Right lobe of liver (tissue), 6 donors: ENCODE measurements at regions not wholly inside any gene's neighbourhood (a gene's known extent, or its start where the extent isn't known, plus 50 kb on each side); places are given as distances from the start of the nearest gene placed in this dataset.
"Not testable (repeated sequence)": the region's sequence is repeated elsewhere in the genome, so short reads cannot be mapped to it uniquely, and the experiment has no call there.

Source experiments
- ATAC-seq, 4 donors: fragments of 200-7000 bp; cut with Tn5 transposase; one replicate each; pipeline ENCODE4 v1.9.1; 2020; ENCODE audit warnings: mild to moderate bottlenecking in 4 of 4, moderate library complexity in 4 of 4
- DNase-seq, 3 donors: peaks; one replicate each; pipeline ENCODE4 v3.0.0-alpha.2; 2020
- H3K27ac ChIP-seq, 3 donors: fragments of 200-600 bp; one replicate each; pipeline ENCODE4 v1.8.0; 2022
- H3K27me3 ChIP-seq, 2 donors: fragments of 200-600 bp; one replicate each; pipeline ENCODE4 v1.8.0; 2022
- H3K36me3 ChIP-seq, 4 donors: fragments of 200-600 bp; sonication (generic) in 1 of 4; one replicate each; pipeline versions ENCODE4 v1.5.1 to v1.8.0; 2017 to 2022; ENCODE audit warnings: control low read depth in 1 of 4
- H3K4me1 ChIP-seq, 4 donors: fragments of 200-600 bp; sonication (generic) in 1 of 4; one replicate each; pipeline versions ENCODE4 v1.5.1 to v1.8.0; 2017 to 2022; ENCODE audit warnings: control low read depth in 1 of 4
- H3K4me3 ChIP-seq, 3 donors: fragments of 200-600 bp; one replicate each; pipeline ENCODE4 v1.8.0; 2022
- H3K9me3 ChIP-seq, 4 donors: fragments of 200-600 bp; sonication (generic) in 1 of 4; one replicate each; pipeline versions ENCODE4 v1.5.1 to v1.8.0; 2017 to 2022; ENCODE audit warnings: control low read depth in 1 of 4
- POLR2A ChIP-seq: fragments of 450-650 bp; IDR thresholded peaks from one replicate; pipeline ENCODE4 v1.6.1; 2017; ENCODE audit warnings: antibody characterized with exemption, mild to moderate bottlenecking
- WGBS: methylation state at CpG from one replicate; pipeline ENCODE4 v1.1.6; 2018; ENCODE audit warnings: low coverage, low lambda C conversion rate; ENCODE audit not compliant: insufficient coverage; ENCODE audit errors: missing lambda C conversion rate; 5-methylcytosine and 5-hydroxymethylcytosine counted together
- intact Hi-C, 2 donors: fragments of 100-400 bp; cut with DNase I; formaldehyde crosslinking; loops; one replicate each; pipeline versions ENCODE4 v1.11.2 to v1.14.1; 2022
- TF ChIP-seq, protein P1 (sequence below), 4 donors: fragments of 200-600 bp in 3 of 4; fragments of 450-650 bp in 1 of 4; IDR thresholded peaks; one replicate each; pipeline versions ENCODE4 v1.5.1 to v1.8.0; 2016 to 2022; ENCODE audit warnings: antibody characterized with exemption in 4 of 4, mild to moderate bottlenecking in 2 of 4
- donor health status: DM: no; HTN: yes; CAD: no.
- donor health status: DM: no; HTN: no; CAD: no.
- donor health status: DM: no; HTN: no; CAD: no.
- donor health status: DM: no; HTN: yes; CAD: no.
- donor health status: DM: no; HTN: yes; CAD: no.

DNA sequence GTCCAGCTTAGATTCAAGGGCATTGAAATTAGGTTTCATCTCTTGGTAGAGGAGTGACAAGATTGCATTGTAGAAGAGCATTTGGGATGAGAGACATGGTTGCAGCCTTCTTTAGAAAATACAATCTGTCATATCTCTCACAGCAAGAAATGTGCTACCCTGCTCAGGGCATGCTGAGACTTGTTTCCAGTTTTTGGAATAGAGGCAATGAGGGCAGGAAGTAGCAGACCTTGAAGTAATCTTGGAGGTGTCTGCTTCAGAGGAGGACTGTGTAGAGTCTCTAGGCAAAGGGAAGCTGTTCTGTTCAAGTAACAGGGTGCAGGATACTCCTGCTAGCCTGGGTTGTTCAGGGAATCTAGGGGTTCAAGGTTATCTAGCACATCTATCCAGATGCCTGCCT lies 116.1 kb upstream of the ZNF827 start:
- H3K27ac ChIP-seq, result no peak overlapping the region
- H3K4me3 ChIP-seq, result no peak overlapping the region
- H3K9me3 ChIP-seq, result no peaks in the 10 kb centered on the region
- ATAC-seq (no peak), DNase-seq (no peak)
- H3K27me3 ChIP-seq, result no peaks in the 10 kb centered on the region
- H3K4me1 ChIP-seq, result no peaks in the 10 kb centered on the region
- H3K36me3 ChIP-seq, result no peaks in the 10 kb centered on the region
- intact Hi-C loops, result no loop called here
- no peak for TF ChIP-seq POLR2A
- TF ChIP-seq, protein P1, sequence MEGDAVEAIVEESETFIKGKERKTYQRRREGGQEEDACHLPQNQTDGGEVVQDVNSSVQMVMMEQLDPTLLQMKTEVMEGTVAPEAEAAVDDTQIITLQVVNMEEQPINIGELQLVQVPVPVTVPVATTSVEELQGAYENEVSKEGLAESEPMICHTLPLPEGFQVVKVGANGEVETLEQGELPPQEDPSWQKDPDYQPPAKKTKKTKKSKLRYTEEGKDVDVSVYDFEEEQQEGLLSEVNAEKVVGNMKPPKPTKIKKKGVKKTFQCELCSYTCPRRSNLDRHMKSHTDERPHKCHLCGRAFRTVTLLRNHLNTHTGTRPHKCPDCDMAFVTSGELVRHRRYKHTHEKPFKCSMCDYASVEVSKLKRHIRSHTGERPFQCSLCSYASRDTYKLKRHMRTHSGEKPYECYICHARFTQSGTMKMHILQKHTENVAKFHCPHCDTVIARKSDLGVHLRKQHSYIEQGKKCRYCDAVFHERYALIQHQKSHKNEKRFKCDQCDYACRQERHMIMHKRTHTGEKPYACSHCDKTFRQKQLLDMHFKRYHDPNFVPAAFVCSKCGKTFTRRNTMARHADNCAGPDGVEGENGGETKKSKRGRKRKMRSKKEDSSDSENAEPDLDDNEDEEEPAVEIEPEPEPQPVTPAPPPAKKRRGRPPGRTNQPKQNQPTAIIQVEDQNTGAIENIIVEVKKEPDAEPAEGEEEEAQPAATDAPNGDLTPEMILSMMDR (IDR thresholded peaks at IDR 0.05), result no peak

DNA sequence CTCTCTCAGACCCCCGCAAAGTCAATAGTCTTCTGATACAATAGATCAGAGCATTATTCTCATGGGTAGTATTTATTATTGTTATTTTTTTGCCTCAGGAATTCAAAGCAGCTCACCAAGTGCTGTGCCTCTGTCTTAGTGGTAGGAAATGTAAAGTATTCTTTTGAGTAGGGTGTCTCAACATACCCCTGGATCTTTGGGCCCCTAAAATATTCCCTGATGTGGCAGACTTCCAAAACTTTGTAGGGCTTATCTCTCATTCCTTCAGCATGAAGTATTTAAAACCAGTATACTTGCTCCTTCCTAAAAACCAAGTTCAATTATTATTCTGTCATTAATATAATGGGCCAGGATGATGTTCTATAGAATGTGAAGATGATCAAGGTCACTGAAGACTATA lies 115.3 kb upstream of the ZNF827 start:
- intact Hi-C loops, result no loop called here
- DNase-seq (no peak), ATAC-seq (no peak)
- TF ChIP-seq, protein P1 (IDR thresholded peaks at IDR 0.05), result no peak
- no peak for TF ChIP-seq POLR2A
- no peaks in the 10 kb centered on the region for H3K36me3 ChIP-seq
- H3K9me3 ChIP-seq, result no peaks in the 10 kb centered on the region
- H3K27me3 ChIP-seq, result no peaks in the 10 kb centered on the region
- H3K4me3 ChIP-seq, result no peak overlapping the region
- no peaks in the 10 kb centered on the region for H3K4me1 ChIP-seq
- no peak overlapping the region for H3K27ac ChIP-seq
- WGBS, result 78% methylated on average over 1 of the region's 1 CpG

DNA sequence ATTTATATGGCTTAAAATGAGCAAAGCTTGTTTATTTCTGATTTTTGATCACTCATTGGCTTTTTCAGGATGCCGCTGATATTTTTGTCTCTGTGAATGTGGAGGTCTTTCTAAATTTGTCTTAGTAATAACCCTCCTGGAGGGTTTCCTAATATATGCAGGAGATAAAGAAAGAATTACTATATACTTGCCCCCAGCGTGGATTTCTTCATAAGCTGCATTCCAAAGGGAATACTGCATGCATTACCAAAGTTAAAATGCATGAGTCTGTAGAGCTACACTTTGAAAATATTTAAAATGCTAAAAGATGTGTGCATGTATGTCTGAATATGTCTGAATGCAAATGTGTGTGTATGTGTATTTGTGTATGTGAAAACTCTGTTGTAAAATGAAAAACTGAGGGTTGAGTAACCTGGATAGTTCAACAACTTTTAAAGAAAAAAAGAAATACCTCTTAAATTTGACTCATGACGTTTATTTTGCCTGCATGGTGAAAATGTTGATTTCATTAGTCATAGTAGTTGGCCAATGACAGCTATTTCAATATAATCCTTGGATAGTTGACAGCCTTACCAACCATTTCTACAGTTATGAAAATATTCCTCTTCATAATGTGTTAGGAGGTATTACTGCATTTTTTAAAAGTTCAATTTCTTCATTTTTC lies 113.2 kb upstream of the ZNF827 start:
- TF ChIP-seq POLR2A, result no peak
- TF ChIP-seq, protein P1 (IDR thresholded peaks at IDR 0.05), result no peak
- H3K27ac ChIP-seq, result no peak overlapping the region
- ATAC-seq, result no peak
- H3K4me3 ChIP-seq, result no peak overlapping the region
- intact Hi-C loops, result no loop called here
- H3K27me3 ChIP-seq, result no peaks in the 10 kb centered on the region
- DNase-seq, result no peak
- H3K9me3 ChIP-seq, result no peaks in the 10 kb centered on the region
- no peaks in the 10 kb centered on the region for H3K4me1 ChIP-seq
- H3K36me3 ChIP-seq, result no peaks in the 10 kb centered on the region
- WGBS, result 66% methylated on average over 3 of the region's 3 CpGs

DNA sequence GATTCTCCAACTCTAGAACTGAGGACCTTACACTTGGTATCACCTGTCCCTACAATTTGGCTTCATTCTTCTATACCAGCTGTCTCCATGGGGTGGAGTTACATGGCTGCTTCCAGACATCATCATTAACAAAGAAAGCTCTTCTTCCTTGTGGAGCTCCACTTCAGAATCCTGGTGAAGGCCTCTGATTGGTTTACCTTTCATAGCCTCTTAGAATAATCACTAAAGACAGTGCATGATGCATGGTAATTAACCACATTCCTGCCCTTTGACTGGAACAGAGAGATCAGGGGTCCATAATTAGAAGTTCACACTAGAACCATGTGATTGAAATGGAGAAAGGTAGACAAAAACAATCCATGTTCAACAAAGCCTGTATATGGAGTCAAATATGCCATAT lies 112.6 kb upstream of the ZNF827 start:
- intact Hi-C loops, result no loop called here
- Histone ChIP-seq H3K9me3 (no peaks in the 10 kb centered on the region), H3K36me3 (no peaks in the 10 kb centered on the region), H3K27me3 (no peaks in the 10 kb centered on the region), H3K4me3 (no peak overlapping the region), H3K27ac (no peak overlapping the region), H3K4me1 (no peaks in the 10 kb centered on the region)
- DNase-seq, result no peak
- ATAC-seq, result no peak
- TF ChIP-seq, protein P1 (IDR thresholded peaks at IDR 0.05), result no peak
- no peak for TF ChIP-seq POLR2A

DNA sequence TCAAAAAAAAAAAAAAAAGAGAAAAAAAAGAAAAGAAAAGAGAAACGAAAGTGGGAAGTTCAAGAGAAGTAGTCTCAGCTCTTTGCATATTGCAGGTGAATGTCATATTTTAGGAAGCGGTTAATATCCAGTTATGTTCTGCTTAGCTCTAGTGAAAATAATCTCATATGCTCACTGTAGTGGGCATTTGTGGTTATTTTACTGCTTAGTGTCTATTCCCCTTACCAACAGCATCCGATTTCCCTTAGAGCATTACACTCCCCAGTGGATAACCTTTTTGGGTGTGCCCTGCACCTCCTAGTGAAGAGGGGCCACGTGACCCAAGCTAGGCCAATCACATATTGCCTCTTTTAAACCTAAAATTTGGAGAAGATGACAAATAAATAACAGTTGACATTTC lies 111.2 kb upstream of the ZNF827 start:
- Histone ChIP-seq H3K27me3 (no peaks in the 10 kb centered on the region), H3K36me3 (no peaks in the 10 kb centered on the region), H3K4me1 (no peaks in the 10 kb centered on the region), H3K9me3 (no peaks in the 10 kb centered on the region), H3K27ac (no peak overlapping the region), H3K4me3 (no peak overlapping the region)
- intact Hi-C loops, result no loop called here
- 55% methylated on average over 4 of the region's 4 CpGs for WGBS
- TF ChIP-seq POLR2A, result no peak
- TF ChIP-seq, protein P1 (IDR thresholded peaks at IDR 0.05), result no peak
- DNase-seq (no peak), ATAC-seq (no peak)

DNA sequence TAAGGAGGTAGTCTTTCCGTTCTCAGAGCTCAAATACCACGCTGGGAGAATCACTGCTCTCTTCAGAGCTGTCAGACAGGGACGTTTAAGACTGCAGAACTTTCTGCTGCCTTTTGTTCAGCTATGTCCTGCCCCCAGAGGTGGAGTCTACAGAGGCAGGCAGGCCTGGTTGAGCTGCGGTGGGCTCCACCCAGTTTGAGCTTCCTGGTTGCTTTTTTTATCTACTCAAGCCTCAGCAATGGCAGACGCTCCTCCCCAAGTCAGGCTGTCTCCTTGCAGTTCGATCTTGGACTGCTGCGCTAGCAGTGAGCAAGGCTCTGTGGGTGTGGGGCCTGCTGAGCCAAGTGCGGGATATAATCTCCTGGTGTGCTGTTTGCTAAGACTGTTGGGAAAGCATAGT lies 109.1 kb upstream of the ZNF827 start:
- 50% methylated on average over 2 of the region's 8 CpGs for WGBS
- ATAC-seq, H3K4me3 ChIP-seq, H3K9me3 ChIP-seq, H3K36me3 ChIP-seq, H3K27me3 ChIP-seq, DNase-seq, H3K4me1 ChIP-seq, intact Hi-C loops, H3K27ac ChIP-seq: not testable (repeated sequence)
